HG03025 (cell line): ENCODE measurements at regions not wholly inside any gene's neighbourhood (a gene's known extent, or its start where the extent isn't known, plus 50 kb on each side); places are given as distances from the start of the nearest gene placed in this dataset.

ENCODE experiments used
- ATAC-seq: cut with Tn5 transposase; IDR thresholded peaks from one replicate; pipeline ENCODE4 v1.9.1; 2021; ENCODE audit warnings: mild to moderate bottlenecking, moderate library complexity; ENCODE audit not compliant: unreplicated experiment, low FRiP score

- no peak for ATAC-seq
These were observed 611.5 kb upstream of the RGS18 start for GRCh38 chr1:191546803-191547202.

DNA sequence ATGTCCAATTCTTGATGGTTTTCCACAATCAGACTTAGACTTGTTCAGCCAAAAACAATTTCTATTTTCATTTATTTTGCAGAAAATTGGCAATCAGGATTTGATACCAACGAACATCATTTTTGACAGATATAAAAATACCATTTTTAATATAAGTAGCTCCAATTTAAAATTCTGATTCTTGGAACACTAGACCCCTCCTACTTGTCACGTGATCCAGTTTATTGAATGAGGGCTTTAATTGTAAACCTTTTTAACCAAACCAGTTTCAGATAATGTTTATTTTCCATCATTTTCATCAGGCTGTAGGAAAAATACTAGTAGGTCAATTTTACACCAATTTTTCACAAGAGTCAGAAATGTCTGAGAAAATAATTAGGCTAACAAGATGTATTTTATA, 607.2 kb upstream of the RGS18 start:
- ATAC-seq = no peak

GRCh38 chr1:191558379-191558778, 599.9 kb upstream of the RGS18 start:
- ATAC-seq = no peak

GRCh38 chr1:191561276-191561675, 597.0 kb upstream of the RGS18 start:
- no peak for ATAC-seq

- no peak for ATAC-seq
These were observed 594.0 kb upstream of the RGS18 start for GRCh38 chr1:191564275-191564674.

GRCh38 chr1:191572479-191572878, 585.8 kb upstream of the RGS18 start:
- ATAC-seq = no peak

- ATAC-seq = no peak
These were observed 583.1 kb upstream of the RGS18 start for GRCh38 chr1:191575180-191575579.

DNA sequence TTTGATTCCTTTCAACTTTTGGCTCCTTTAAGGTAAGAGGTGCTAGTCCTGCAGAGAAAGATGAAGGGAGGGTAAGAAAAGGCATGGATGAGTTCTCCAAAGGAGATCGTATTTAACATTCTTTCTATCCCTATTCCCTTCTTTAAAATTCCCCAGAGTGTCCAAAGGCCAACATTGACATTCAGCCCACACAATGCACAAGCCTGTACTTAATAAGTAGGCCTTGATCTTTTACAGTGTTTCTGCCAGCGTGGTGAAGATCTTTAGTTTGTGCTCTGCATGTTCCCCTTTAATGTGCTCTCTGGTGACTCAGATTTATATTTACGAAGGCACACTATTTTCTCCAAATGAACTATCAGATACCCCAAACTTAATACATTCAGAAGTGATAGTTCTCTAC, 582.5 kb upstream of the RGS18 start:
- ATAC-seq = no peak

DNA sequence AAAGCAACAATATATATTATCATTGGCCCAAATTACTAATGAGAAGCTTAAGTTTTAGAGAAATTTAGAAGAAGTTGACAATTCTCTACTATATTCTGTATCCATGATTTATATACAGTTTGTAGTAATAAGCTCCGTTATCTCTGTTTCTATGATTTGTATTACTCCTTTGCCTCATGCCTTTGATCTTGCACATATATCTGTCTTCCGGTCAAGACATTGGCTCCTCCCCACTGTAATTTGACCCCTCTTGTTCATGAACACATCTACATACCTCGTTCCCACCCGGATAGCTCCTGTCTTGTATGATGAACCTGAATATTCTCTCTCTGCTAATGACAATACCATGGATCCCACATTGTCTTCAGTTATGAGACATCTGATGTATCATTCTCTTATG, 581.0 kb upstream of the RGS18 start:
- ATAC-seq = no peak

- no peak for ATAC-seq
These were observed 580.0 kb upstream of the RGS18 start for GRCh38 chr1:191578281-191578680.

GRCh38 chr1:191579019-191579418, 579.2 kb upstream of the RGS18 start:
- ATAC-seq = no peak

DNA sequence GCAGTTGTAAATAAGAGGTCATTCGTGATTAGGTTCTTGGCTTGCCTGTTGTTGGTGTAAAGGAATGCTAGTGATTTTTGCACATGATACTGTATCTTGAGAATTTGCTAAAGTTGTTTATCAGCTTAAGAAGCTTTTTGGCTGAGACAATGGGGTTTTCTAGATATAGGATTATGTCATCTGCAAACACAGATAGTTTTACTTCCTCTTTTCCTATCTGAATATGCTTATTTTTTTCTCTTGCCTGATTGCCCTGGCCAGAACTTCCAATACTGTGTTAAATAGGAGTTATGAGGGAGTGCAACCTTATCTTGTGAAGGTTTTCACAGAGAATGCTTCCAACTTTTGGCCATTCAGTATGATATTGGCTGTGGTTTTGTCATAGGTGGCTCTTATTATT, 576.1 kb upstream of the RGS18 start:
- peak; percentile 86 for ATAC-seq

- no peak for ATAC-seq
These were observed 573.2 kb upstream of the RGS18 start for GRCh38 chr1:191585095-191585494.

- ATAC-seq = no peak
These were observed 569.4 kb upstream of the RGS18 start for GRCh38 chr1:191588905-191589304.

GRCh38 chr1:191589536-191589935, 568.7 kb upstream of the RGS18 start:
- ATAC-seq = no peak

- no peak for ATAC-seq
These were observed 567.7 kb upstream of the RGS18 start for GRCh38 chr1:191590578-191590977.

DNA sequence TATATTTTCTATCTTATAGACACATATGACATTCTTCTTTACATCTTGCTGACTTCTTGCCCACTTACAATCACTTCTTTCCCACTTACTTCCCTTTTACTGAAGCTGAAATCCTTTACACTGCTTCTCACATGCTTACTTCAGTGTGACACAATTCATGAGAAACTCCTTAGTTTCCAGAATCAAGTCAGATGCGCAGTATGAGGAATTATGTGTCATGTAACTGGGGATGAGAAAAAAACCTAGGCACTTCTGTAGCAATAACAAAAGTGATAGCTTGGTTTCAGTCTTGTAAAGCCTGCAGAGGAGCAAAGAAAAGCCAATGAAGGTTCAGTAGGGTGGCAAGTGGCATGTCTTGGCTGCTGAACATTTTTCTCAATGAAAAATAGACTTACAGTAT, 566.2 kb upstream of the RGS18 start:
- no peak for ATAC-seq

- no peak for ATAC-seq
These were observed 565.4 kb upstream of the RGS18 start for GRCh38 chr1:191592907-191593306.

GRCh38 chr1:191595170-191595569, 563.1 kb upstream of the RGS18 start:
- no peak for ATAC-seq

DNA sequence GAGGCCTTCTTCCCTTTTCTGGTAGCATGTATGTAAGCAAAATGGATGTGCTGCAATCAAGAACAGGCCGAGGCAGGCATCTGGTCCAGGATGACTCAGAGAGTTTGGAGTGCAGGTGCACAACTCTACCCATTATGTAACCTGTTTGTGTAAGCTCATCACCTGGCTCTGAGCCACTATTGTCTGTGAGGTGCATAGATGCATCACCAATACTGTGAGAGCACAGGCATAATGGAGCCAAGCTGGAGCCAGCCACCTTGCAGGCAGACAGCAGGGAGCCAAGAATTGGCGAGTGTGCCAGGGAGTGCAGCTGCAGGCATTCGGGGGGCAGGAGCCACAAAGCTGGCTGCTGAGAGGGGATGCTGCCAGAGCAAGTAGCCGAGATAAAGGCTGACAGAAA, 549.9 kb upstream of the RGS18 start:
- ATAC-seq = no peak

DNA sequence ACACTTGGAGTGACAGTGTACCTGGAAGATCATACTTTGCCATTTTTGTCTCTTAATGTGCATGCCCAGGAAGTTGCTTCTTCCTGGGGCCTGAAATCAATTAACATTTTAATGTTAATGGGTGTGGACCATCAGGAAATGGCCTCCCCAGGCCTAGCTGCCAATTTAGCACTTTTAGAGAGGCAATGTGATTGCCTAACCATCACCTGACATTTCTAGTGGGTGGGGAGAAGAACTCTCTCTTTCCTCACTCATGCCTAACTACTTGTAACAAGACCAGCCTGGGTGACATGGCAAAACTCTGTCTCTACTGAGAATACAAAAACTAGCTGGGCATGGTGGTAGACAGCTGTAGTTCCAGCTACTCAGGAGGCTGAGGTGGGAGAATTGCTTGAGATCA, 549.0 kb upstream of the RGS18 start:
- ATAC-seq = no peak

DNA sequence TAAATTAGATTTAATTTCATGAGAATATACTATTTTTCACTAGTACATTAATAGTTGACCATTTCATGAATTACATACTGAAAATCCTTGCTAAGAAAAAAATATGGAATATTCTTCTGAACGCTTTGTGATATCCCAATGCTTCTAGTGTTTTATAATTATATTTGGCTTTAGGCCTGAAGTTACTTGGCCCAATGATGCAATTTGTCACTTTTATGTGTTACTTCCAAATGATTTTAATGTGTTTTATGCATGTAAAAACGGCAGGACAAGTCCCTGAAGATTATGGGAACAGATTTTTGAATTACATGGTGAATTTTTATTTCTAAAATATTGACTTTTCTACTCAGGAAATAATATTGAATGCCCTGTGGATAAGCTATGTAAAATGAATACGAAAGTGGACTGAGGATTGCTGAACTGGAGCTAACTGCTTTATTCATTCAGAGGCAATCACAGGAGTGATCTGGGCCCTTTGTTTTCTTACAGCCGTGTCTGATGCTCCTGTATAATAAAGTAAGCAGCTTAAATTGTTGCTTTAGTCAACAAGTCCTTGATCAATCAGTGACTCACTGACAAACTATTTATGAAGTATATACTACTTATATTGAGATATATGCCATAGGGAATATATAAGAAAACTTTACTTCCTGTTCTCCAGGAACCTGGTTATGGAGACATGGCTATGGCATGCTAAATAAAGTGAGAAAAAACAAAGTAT, 543.0 kb upstream of the RGS18 start:
- no peak for ATAC-seq

GRCh38 chr1:191618181-191618580, 540.1 kb upstream of the RGS18 start:
- no peak for ATAC-seq
